ENCODE measurements at regions not wholly inside any gene's neighbourhood (a gene's known extent, or its start where the extent isn't known, plus 50 kb on each side); places are given as distances from the start of the nearest gene placed in this dataset.

- DNase-seq = no peak
These were observed 59.6 kb downstream of the ARL6IP4 start for GRCh38 chr12:123040106-123040505.

GRCh38 chr12:123038966-123039365 is 58.5 kb downstream of the ARL6IP4 start:
- no peak for DNase-seq

DNA sequence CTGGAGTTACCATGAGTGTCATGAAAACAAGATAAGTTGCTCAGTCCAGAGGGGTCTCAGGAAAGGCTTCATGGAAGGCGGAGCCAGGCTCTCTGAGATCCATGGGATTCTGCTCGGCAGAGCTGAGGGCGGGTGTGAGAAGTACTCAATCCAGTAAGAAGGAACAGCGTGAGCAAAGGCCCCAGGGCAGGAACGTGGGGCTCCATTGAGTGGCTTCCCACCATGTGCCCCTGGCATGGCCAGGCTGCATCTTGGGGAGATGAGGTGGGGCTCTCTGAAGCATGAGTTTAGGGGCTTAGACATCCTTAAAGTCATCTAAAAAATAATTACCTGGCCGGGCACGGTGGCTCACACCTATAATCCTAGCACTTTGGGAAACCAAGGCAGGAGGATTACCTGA is 58.0 kb downstream of the ARL6IP4 start:
- DNase-seq = no peak

GRCh38 chr12:123037791-123038190 is 57.3 kb downstream of the ARL6IP4 start:
- DNase-seq = no peak

- DNase-seq = no peak
These were observed 56.2 kb downstream of the ARL6IP4 start for GRCh38 chr12:123036466-123037285.

- DNase-seq = no peak
These were observed 55.4 kb downstream of the ARL6IP4 start for GRCh38 chr12:123035841-123036240.

DNA sequence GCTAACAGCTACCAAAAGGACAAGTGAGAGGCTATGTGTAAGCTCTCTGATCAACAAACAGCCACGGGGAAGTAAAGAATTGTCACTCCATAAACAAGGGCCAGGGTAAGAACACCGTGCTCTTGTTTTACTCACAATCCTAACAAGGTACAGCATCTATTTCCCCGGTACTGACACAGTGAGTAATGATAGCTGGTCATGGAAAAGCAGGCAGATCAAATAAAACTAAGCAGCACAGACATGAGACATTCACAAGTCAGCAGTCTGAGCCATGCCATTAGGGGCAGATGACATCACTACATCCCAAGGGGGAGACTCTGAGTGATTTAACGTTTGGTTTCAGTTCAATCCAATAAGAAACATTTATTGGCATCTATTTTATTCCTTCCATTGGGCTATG is 54.4 kb downstream of the ARL6IP4 start:
- no peak for DNase-seq

DNA sequence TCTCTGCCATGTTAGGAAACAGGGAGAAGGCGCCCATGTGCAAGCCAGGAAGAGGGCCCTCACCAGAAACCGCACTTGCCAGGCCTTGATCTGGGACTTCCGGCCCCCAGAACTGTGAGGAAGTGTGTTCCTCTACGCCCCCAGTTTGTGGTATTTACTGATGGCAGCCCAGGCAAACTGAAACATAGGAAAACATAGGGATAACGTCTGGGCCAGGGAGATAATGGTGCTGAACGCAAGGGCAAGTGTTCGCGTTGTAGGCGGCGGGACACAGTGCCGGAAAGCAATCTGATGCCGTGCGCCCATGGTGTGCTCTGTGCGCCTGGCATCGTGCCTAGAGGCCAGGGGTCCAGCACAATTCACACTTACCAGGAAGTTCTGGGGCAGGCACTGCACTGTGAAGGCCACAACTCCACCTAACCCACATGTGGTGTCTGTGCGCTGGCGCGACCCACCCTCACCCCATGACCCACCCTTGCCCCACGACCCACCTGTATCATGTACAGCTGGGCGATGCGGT is 53.6 kb downstream of the ARL6IP4 start:
- DNase-seq = no peak

- no peak for DNase-seq
These were observed 53.0 kb downstream of the ARL6IP4 start for GRCh38 chr12:123033392-123034021.

DNA sequence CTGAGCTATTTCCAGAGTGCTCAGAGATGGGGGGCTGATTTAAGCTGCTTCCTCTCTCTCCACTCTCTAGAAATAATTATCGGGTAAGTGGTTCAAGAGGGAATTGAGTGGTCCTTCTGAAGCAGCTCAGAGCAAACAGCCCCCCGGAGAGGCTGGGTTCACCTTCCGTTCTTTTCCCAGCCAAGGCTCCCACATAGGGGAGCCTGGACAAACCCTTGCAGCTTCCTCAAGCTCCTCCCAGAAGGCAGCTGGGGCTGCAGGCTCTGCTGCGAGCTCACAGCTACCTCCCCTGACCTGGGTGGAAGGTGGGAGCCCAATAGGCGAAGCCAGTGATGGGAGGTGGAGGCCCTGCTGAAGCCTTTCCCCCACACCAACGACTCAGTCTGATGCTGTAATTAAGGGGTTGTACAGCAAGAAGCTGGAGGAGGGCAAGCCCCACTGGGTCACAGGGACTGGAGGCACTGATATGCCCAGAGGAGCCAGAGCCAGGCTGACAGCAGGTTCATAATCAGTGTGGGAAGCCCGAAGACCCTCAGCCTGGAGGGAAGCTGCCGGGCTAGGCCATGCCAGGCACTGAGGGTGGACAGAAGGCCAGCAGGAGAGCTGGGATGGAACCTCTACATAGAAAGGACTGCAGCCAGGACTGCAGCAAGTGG is 52.4 kb downstream of the ARL6IP4 start:
- DNase-seq = no peak
